HG03135 (cell line): ENCODE measurements at regions not wholly inside any gene's neighbourhood (a gene's known extent, or its start where the extent isn't known, plus 50 kb on each side); places are given as distances from the start of the nearest gene placed in this dataset.
"Not testable (repeated sequence)": the region's sequence is repeated elsewhere in the genome, so short reads cannot be mapped to it uniquely, and the experiment has no call there.

ENCODE experiments used
- ATAC-seq: cut with Tn5 transposase; IDR thresholded peaks from one replicate; pipeline ENCODE4 v1.9.1; 2021; ENCODE audit warnings: mild to moderate bottlenecking, moderate library complexity; ENCODE audit not compliant: unreplicated experiment

DNA sequence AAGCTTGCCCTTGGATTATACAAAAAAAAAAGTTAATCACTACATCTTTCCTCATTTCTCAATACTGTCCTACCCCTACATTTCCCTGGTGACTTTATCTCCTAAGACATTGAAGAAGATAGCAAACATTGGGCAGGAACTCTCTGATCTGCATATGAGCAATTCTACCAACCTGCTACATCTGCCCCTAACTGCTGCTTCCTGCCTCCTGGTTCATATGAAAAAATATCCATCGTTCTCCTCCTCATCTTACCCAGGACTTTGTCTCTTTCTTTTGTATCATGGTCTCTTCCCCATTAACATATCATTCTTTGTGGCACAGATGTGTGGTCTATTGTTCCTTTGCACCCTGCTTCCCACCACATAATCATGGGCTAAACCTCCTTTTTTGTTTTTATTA, 139.7 kb upstream of the PCGF5 start:
- no peak for ATAC-seq

- no peak for ATAC-seq
Observed at GRCh38 chr10:91082447-91082846, 138.0 kb upstream of the PCGF5 start.

GRCh38 chr10:91088300-91089140, 131.9 kb upstream of the PCGF5 start:
- ATAC-seq = no peak

DNA sequence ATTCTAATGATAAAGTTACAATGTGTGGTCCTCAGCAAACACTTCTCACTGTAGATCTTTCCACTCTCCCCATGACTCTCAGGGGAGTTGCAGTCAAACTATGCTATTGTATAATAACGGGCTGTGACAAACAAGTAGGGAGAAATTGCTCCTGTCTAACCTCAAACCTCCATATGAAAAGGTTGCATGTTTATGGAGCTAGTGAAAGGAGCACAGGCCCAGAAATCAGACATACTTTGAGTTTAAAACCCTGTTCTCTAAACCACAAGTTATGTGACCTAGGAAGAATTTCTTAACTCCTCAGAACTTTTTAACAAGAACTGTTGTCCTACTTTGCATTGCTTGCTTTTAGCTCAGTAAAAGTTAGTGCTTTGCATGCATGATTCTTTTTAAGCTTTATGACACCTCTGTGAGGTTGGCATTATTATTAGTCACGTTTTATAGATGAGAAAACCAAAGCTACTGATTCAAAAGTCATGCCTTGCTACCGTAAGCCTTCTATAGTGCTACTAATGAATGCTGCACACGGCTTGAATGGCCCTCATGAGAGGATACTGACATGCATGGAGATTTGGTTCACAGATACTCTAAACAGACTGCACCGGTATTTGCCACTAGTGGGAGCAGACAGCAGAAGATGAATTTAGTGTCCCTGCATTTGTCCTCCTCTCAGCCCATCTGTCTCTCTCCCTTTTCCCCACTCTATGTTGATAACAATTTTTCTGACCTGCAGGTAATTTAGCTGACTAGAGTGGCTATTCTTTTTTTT, 129.5 kb upstream of the PCGF5 start:
- ATAC-seq = no peak

DNA sequence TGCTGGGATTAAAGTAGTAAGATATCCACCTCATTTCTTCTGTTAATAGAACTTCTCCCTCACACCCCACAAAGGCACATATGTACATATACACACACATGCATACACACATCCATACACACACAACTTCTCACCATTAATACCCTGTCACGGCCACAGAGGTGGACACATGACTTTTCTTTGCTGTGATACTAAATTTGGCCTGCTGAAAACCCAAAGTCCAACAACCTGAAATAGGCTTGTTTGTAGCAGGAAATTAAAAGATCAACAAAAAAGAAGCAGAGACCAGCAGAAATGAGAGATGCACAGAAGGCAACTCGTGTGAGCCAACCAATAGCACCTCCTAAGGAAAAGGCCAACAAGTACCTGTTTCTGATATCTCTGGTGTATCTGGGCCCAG, 128.7 kb upstream of the PCGF5 start:
- ATAC-seq = no peak

DNA sequence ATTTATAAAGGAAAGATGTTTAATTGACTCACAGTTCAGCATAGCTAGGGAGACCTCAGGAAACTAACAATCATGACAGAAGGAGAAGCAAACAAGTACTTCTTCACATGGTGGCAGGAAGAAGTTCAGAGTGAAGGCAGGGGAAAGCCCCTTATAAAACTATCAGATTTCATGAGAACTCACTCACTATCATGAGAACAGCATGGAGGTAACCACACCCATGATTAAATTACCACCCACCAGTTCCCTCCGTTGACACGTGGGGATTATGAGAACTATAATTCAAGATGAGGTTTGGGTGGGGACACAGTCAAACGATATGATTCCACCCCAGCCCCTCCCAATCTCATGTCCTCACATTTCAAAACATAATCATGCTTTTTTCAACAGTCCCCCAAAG, 124.2 kb upstream of the PCGF5 start:
- no peak for ATAC-seq

DNA sequence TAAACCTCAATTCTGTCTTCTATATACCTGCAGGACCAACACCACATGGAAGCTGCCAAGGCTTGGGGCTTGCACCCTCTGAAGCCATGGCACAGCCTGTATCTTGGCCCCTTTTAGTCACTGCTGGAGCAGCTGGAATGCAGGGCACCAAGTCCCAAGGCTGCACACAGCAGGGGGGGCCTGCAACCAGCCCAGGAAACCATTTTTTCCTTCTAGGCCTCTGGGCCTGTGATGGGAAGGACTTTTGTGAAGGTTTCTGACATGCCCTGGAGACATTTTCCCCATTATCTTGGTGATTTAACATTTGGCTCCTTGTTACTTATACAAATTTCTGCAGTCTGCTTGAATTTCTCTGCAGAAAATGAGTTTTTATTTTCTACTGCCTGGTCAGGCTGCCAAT, 123.2 kb upstream of the PCGF5 start:
- no peak for ATAC-seq

GRCh38 chr10:91098021-91098420, 122.4 kb upstream of the PCGF5 start:
- not testable (repeated sequence) for ATAC-seq

GRCh38 chr10:91103384-91104192, 116.9 kb upstream of the PCGF5 start:
- ATAC-seq = peak; percentile 69

DNA sequence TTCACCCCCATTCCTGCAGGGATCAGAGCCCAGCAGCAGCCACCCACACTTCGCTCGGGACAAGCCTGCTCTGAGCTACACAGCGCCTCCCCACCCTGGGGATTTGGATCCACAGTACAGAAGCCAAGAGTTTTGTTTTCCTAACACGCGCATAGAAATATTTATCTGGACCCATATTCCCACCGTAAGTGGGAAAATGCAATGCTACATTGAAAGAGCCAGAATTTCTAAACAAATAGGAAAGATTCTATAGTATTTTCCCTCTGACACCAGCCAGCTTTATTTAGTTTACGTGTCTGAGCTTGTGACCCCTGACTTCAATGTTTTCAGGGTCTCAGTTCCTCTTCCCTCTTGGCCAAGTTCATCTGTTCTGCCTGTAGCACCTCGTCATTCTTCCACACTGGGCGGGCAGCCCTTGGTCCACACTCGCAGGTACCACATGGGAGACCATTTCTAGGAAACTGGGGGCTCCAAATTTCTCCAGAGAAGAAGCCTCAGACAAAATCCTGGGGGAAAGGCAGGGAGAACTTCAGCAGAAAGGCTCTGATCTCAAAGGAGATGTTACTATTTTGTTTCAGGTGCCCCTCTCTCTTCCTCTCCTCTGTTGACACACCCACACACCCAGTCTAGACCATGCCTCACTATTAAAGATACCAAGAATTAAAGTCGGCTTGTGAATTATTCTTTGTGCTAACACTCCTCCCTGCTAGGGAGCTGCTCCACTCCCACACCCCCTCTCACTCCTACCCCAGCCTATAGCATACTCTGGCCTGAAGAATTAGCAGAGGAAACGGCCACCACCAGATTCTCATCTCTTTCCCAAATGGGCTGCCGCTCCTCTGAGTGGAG, 116.0 kb upstream of the PCGF5 start:
- no peak for ATAC-seq

DNA sequence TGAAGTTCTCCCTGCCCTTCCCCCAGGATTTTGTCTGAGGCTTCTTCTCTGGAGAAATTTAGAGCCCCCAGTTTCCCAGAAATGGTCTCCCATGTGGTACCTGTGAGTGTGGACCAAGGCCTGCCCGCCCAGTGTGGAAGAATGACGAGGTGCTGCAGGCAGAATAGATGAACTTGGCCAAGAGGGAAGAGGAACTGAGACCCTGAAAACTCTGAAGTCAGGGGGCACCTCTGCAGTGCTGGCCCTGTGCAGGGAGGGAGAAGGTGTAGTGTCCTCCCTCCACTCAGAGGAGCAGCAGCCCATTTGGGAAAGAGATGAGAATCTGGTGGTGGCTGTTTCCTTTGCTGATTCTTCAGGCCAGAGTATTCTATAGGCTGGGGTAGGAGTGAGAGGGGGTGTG, 115.2 kb upstream of the PCGF5 start:
- ATAC-seq = no peak

DNA sequence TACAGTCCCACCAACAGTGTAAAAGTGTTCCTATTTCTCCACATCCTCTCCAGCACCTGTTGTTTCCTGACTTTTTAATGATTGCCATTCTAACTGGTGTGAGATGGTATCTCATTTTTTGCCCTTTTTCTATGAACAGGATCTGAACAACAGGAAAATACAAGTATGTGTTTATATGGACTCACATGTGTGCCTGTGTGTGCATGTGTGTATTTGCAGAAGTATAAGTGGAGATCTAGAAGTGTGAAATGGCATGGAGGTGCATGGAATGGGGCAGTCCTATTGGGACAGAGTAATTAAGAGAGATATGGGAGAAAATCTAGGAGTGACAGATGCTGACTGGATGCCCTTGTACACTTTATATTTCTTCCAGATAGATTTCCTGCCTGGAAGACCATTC, 111.6 kb upstream of the PCGF5 start:
- no peak for ATAC-seq

GRCh38 chr10:91111060-91111459, 109.4 kb upstream of the PCGF5 start:
- no peak for ATAC-seq

- no peak for ATAC-seq
Observed at GRCh38 chr10:91115618-91116390, 104.7 kb upstream of the PCGF5 start.

DNA sequence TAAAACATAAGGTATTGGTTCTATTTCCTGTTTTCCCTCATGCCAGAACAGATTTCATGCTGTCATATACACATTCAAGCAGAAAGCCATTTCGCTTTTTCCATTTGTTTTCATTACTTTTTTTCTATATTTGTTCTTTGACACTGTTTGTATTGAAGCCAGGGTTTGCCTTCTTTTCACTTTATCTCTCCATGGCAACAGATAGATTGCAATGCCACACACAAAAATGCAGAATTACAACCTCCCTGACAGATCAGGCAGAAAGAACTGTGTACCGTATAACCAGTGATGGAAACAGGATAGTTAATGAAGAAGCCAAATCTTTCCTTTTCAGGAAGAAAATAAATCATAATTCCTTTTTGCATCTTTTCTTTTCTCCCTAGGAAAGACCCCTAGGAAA, 103.0 kb upstream of the PCGF5 start:
- no peak for ATAC-seq

GRCh38 chr10:91120348-91120747, 100.1 kb upstream of the PCGF5 start:
- no peak for ATAC-seq

GRCh38 chr10:91123261-91123660, 97.2 kb upstream of the PCGF5 start:
- ATAC-seq = no peak

- ATAC-seq = no peak
Observed at GRCh38 chr10:91124016-91124415, 96.4 kb upstream of the PCGF5 start.

- no peak for ATAC-seq
Observed at GRCh38 chr10:91126471-91126870, 94.0 kb upstream of the PCGF5 start.
